Endothelial cell of umbilical vein (primary cell): ENCODE measurements at regions not wholly inside any gene's neighbourhood (a gene's known extent, or its start where the extent isn't known, plus 50 kb on each side); places are given as distances from the start of the nearest gene placed in this dataset.

Experiments
- BruUV-seq: library from RNA; stranded (reverse); fragments of 400-500 nt; replicated peaks from 2 replicates; lab custom pipeline; 2021; lab: Mats Ljungman, UMichigan
- CTCF ChIA-PET: fragments of 300-600, 350-600 bp; sonication (Branson Sonifier 250); formaldehyde crosslinking; loops from one replicate; lab custom pipeline; 2021; ENCODE audit warnings: antibody characterized with exemption, inconsistent platforms; lab: Charles Lee
- POLR2A ChIA-PET: fragments of 300-600, 350-600 bp; sonication (Branson Sonifier 250); formaldehyde crosslinking; loops from one replicate; lab custom pipeline; 2021; ENCODE audit warnings: antibody characterized with exemption, inconsistent platforms; lab: Charles Lee
- DNase-seq: peaks from one replicate; pipeline ENCODE4 v3.0.0-alpha.2; 2011; ENCODE audit warnings: low read depth, low spot score
- FAIRE-seq: peaks from 2 replicates; lab custom pipeline; 2011; peaks lifted over from hg19 to GRCh38; lab: Jason Lieb, UNC
- H2AFZ ChIP-seq: 2 replicates; pipeline ENCODE4 v1.6.0; 2012; ENCODE audit warnings: low read depth, low read length, control low read depth, inconsistent platforms
- H3K27ac ChIP-seq: 2 replicates; pipeline ENCODE4 v1.5.1; 2011; ENCODE audit warnings: low read depth, mild to moderate bottlenecking, control low read depth, low read length, moderate library complexity; ENCODE audit not compliant: insufficient read depth
- H3K27me3 ChIP-seq, 2 experiments: 2 replicates each; pipeline versions ENCODE4 v1.6.0 to v1.6.1; 2011; ENCODE audit warnings: low read length in 2 of 2, mixed read lengths in 1 of 2; ENCODE audit not compliant: control insufficient read depth in 2 of 2, insufficient read depth in 2 of 2
- H3K36me3 ChIP-seq, 2 experiments: 2 replicates in 1 of 2; 3 replicates in 1 of 2; pipeline ENCODE4 v1.5.1; 2011; ENCODE audit warnings: low read length in 2 of 2, mild to moderate bottlenecking in 1 of 2, moderate library complexity in 1 of 2; ENCODE audit not compliant: control insufficient read depth in 2 of 2, insufficient read depth in 2 of 2; ENCODE audit errors: extremely low read depth in 1 of 2
- H3K4me1 ChIP-seq: 3 replicates; pipeline ENCODE4 v1.5.1; 2011; ENCODE audit warnings: mild to moderate bottlenecking, low read length; ENCODE audit not compliant: control insufficient read depth, insufficient read depth; ENCODE audit errors: extremely low read depth
- H3K4me2 ChIP-seq: 2 replicates; pipeline ENCODE4 v1.6.1; 2011; ENCODE audit warnings: low read length, control low read depth, mixed read lengths; ENCODE audit not compliant: insufficient read depth
- H3K4me3 ChIP-seq, 3 experiments: fragments of 200-600 bp in 1 of 3; sonication (generic), shearing (Covaris generic) in 1 of 3; replicated peaks in 1 of 3; 2 replicates each; pipeline ENCODE4 v1.5.1; 2011 to 2016; ENCODE audit warnings: control low read depth in 3 of 3, low read length in 3 of 3, mild to moderate bottlenecking in 2 of 3, inconsistent platforms in 1 of 3, low read depth in 1 of 3, moderate library complexity in 1 of 3; ENCODE audit not compliant: insufficient read depth in 1 of 3
- H3K79me2 ChIP-seq: 2 replicates; pipeline ENCODE4 v1.6.0; 2012; ENCODE audit warnings: low read length, inconsistent platforms; ENCODE audit not compliant: control insufficient read depth, insufficient read depth
- H3K9ac ChIP-seq: replicated peaks from 2 replicates; pipeline ENCODE3; 2011; ENCODE audit warnings: low read length, control low read depth; ENCODE audit not compliant: insufficient read depth; ENCODE audit errors: extremely low read depth
- H3K9me1 ChIP-seq: replicated peaks from 3 replicates; pipeline ENCODE4 v1.6.0; 2011; ENCODE audit warnings: mild to moderate bottlenecking, low read length; ENCODE audit not compliant: control insufficient read depth, insufficient read depth; ENCODE audit errors: extremely low read depth
- H3K9me3 ChIP-seq: replicated peaks from 2 replicates; pipeline ENCODE4 v1.5.1; 2012; ENCODE audit warnings: low read length, inconsistent platforms; ENCODE audit not compliant: control insufficient read depth, insufficient read depth
- H4K20me1 ChIP-seq: replicated peaks from 2 replicates; pipeline ENCODE3; 2011; ENCODE audit warnings: mild to moderate bottlenecking, low read length; ENCODE audit not compliant: control insufficient read depth, insufficient read depth; ENCODE audit errors: extremely low read depth
- EZH2 ChIP-seq: IDR thresholded peaks from 2 replicates; pipeline ENCODE4 v1.6.1; 2012; ENCODE audit warnings: borderline replicate concordance, low read depth, mild to moderate bottlenecking, moderate library complexity, low read length, inconsistent platforms; ENCODE audit not compliant: severe bottlenecking
- FOS ChIP-seq: IDR thresholded peaks from 2 replicates; pipeline ENCODE4 v1.6.1; 2011; ENCODE audit warnings: mild to moderate bottlenecking, low read length, moderate library complexity, borderline replicate concordance; ENCODE audit not compliant: insufficient read depth
- GATA2 ChIP-seq: IDR thresholded peaks from 2 replicates; pipeline ENCODE4 v1.7.0; 2011; ENCODE audit warnings: low read depth, mild to moderate bottlenecking, moderate library complexity, mixed read lengths, low read length; ENCODE audit not compliant: insufficient read length, insufficient read depth
- JUN ChIP-seq: IDR thresholded peaks from 2 replicates; pipeline ENCODE4 v1.6.1; 2011; ENCODE audit warnings: borderline replicate concordance, low read depth; ENCODE audit not compliant: insufficient read length, insufficient read depth
- MYC ChIP-seq: IDR thresholded peaks from one replicate; pipeline ENCODE4 v1.6.1; 2011; ENCODE audit warnings: mild to moderate bottlenecking, low read depth, low read length
- POLR2A ChIP-seq: IDR thresholded peaks from 2 replicates; pipeline ENCODE4 v1.6.1; 2012; ENCODE audit warnings: low read depth, mild to moderate bottlenecking, control low read depth, low read length
- POLR2AphosphoS5 ChIP-seq: IDR thresholded peaks from 2 replicates; pipeline ENCODE4 v1.6.1; 2012; ENCODE audit warnings: low read depth, mild to moderate bottlenecking, control low read depth, low read length, moderate library complexity; ENCODE audit not compliant: insufficient read depth
- dilution Hi-C: fragments of 300-500 bp; cut with MboI; formaldehyde crosslinking; loops from one replicate; pipeline ENCODE4 v1.15.0; 2019; ENCODE audit warnings: low sequenced_read_pairs; ENCODE audit not compliant: extremely low pct_ligation_motif_present
- intact Hi-C: fragments of 100-400 bp; cut with micrococcal nuclease; formaldehyde crosslinking; loops from one replicate; pipeline ENCODE4 v1.10.0; 2022
- TF ChIP-seq, protein P1 (sequence below), 2 donors: IDR thresholded peaks; 1 replicate in 1 of 2; 2 replicates in 1 of 2; pipeline ENCODE4 v1.5.1; 2011; ENCODE audit warnings: low read length in 2 of 2, mild to moderate bottlenecking in 2 of 2, moderate library complexity in 2 of 2, control low read depth in 1 of 2, inconsistent platforms in 1 of 2, low read depth in 1 of 2; ENCODE audit not compliant: insufficient read depth in 1 of 2; ENCODE audit errors: extremely low read depth in 1 of 2
- TF ChIP-seq, protein P2 (sequence below): IDR thresholded peaks from 2 replicates; pipeline ENCODE4 v1.6.1; 2011; ENCODE audit not compliant: insufficient read depth, insufficient read length

- H3K4me3 ChIP-seq, result no peak overlapping the region
- intact Hi-C loops, result no loop called here
- no peaks in the 10 kb centered on the region for H3K79me2 ChIP-seq
- no TSS peak for BruUV-seq
- FAIRE-seq, result no peak
- no peak for DNase-seq
- ChIA-PET POLR2A (no interaction called here), CTCF (no interaction called here)
- H3K9me1 ChIP-seq, result no peaks in the 10 kb centered on the region
- H3K4me2 ChIP-seq, result no peak overlapping the region
- H3K4me1 ChIP-seq, result no peaks in the 10 kb centered on the region
- TF ChIP-seq GATA2 (no peak), JUN (no peak), POLR2AphosphoS5 (no peak), POLR2A (no peak), EZH2 (no peak), FOS (no peak), MYC (no peak)
- TF ChIP-seq, protein P1, sequence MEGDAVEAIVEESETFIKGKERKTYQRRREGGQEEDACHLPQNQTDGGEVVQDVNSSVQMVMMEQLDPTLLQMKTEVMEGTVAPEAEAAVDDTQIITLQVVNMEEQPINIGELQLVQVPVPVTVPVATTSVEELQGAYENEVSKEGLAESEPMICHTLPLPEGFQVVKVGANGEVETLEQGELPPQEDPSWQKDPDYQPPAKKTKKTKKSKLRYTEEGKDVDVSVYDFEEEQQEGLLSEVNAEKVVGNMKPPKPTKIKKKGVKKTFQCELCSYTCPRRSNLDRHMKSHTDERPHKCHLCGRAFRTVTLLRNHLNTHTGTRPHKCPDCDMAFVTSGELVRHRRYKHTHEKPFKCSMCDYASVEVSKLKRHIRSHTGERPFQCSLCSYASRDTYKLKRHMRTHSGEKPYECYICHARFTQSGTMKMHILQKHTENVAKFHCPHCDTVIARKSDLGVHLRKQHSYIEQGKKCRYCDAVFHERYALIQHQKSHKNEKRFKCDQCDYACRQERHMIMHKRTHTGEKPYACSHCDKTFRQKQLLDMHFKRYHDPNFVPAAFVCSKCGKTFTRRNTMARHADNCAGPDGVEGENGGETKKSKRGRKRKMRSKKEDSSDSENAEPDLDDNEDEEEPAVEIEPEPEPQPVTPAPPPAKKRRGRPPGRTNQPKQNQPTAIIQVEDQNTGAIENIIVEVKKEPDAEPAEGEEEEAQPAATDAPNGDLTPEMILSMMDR (IDR thresholded peaks at IDR 0.05; ENCODE audit: extremely low read depth in 1 of 2, insufficient read depth in 1 of 2, low read depth in 1 of 2, low read length in 2 of 2), result no peak
- TF ChIP-seq, protein P2, sequence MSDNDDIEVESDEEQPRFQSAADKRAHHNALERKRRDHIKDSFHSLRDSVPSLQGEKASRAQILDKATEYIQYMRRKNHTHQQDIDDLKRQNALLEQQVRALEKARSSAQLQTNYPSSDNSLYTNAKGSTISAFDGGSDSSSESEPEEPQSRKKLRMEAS, result no peak
- H3K27me3 ChIP-seq, result no peaks in the 10 kb centered on the region
- no peaks in the 10 kb centered on the region for H3K36me3 ChIP-seq
- no peaks in the 10 kb centered on the region for H3K9me3 ChIP-seq
- H2AFZ ChIP-seq, result no peak overlapping the region
- dilution Hi-C loops, result no loop called here
- no peaks in the 10 kb centered on the region for H4K20me1 ChIP-seq
- no peak overlapping the region for H3K27ac ChIP-seq
- H3K9ac ChIP-seq, result no peak overlapping the region
These were observed 92.8 kb upstream of the TPP2 start for GRCh38 chr13:102504002-102504401.
